ENCODE measurements at regions not wholly inside any gene's neighbourhood (a gene's known extent, or its start where the extent isn't known, plus 50 kb on each side); places are given as distances from the start of the nearest gene placed in this dataset.
A peak's percentile ranks its signal among the peaks of the same experiment; 100 is the strongest.

GRCh38 chr3:16086690-16087089, 87.8 kb upstream of the GALNT15 start:
- DNase-seq (ENCODE audit: low read depth) = no peak
- H3K4me3 ChIP-seq (ENCODE audit: control insufficient read depth, low read depth, low read length) = no peak overlapping the region
- no peak for TF ChIP-seq CTCF (IDR thresholded peaks at IDR 0.05; ENCODE audit: control insufficient read depth, insufficient read depth, low read depth, low read length, missing control alignments)

GRCh38 chr3:16088496-16088895, 86.0 kb upstream of the GALNT15 start:
- DNase-seq (ENCODE audit: low read depth) = no peak
- no peak for TF ChIP-seq CTCF (IDR thresholded peaks at IDR 0.05; ENCODE audit: control insufficient read depth, insufficient read depth, low read depth, low read length, missing control alignments)
- no peak overlapping the region for H3K4me3 ChIP-seq (ENCODE audit: control insufficient read depth, low read depth, low read length)

- no peak overlapping the region for H3K4me3 ChIP-seq (ENCODE audit: control insufficient read depth, low read depth, low read length)
- TF ChIP-seq CTCF (IDR thresholded peaks at IDR 0.05; ENCODE audit: control insufficient read depth, insufficient read depth, low read depth, low read length, missing control alignments) = no peak
- no peak for DNase-seq (ENCODE audit: low read depth)
These were observed 85.0 kb upstream of the GALNT15 start for GRCh38 chr3:16089521-16089920.

GRCh38 chr3:16090024-16090423, 84.5 kb upstream of the GALNT15 start:
- no peak overlapping the region for H3K4me3 ChIP-seq (ENCODE audit: control insufficient read depth, low read depth, low read length)
- no peak for TF ChIP-seq CTCF (IDR thresholded peaks at IDR 0.05; ENCODE audit: control insufficient read depth, insufficient read depth, low read depth, low read length, missing control alignments)
- peak; percentile 89 for DNase-seq (ENCODE audit: low read depth)

- TF ChIP-seq CTCF (IDR thresholded peaks at IDR 0.05; ENCODE audit: control insufficient read depth, insufficient read depth, low read depth, low read length, missing control alignments) = no peak
- H3K4me3 ChIP-seq (ENCODE audit: control insufficient read depth, low read depth, low read length) = no peak overlapping the region
- no peak for DNase-seq (ENCODE audit: low read depth)
These were observed 83.8 kb upstream of the GALNT15 start for GRCh38 chr3:16090706-16091105.

GRCh38 chr3:16092923-16093322, 81.6 kb upstream of the GALNT15 start:
- no peak for TF ChIP-seq CTCF (IDR thresholded peaks at IDR 0.05; ENCODE audit: control insufficient read depth, insufficient read depth, low read depth, low read length, missing control alignments)
- no peak overlapping the region for H3K4me3 ChIP-seq (ENCODE audit: control insufficient read depth, low read depth, low read length)
- DNase-seq (ENCODE audit: low read depth) = no peak

Data from AG09309 (cell line).